IMR-90 (cell line): ENCODE measurements at regions not wholly inside any gene's neighbourhood (a gene's known extent, or its start where the extent isn't known, plus 50 kb on each side); places are given as distances from the start of the nearest gene placed in this dataset.

ENCODE experiments used
- ATAC-seq: fragments of 200-7000 bp; cut with Tn5 transposase; 2 replicates; pipeline ENCODE4 v1.9.1; 2020; ENCODE audit warnings: low read depth, mild to moderate bottlenecking, moderate library complexity
- BruUV-seq: library from RNA; stranded (reverse); fragments of 400-500 nt; replicated peaks from 2 replicates; lab custom pipeline; 2021; lab: Mats Ljungman, UMichigan
- CTCF ChIA-PET: fragments of 300-600 bp; formaldehyde crosslinking; extraction: SDS; loops from one replicate; lab custom pipeline; 2021; ENCODE audit warnings: antibody characterized with exemption; lab: Yijun Ruan, JAX
- POLR2A ChIA-PET: fragments of 300-600 bp; sonication (Branson Sonifier 250); formaldehyde crosslinking; loops from one replicate; lab custom pipeline; 2022; ENCODE audit warnings: antibody characterized with exemption; ENCODE audit not compliant: unreplicated experiment; lab: Charles Lee
- DNase-seq: peaks from one replicate; pipeline ENCODE4 v3.0.0; 2013
- H2AFZ ChIP-seq: replicated peaks from 2 replicates; pipeline ENCODE3; 2013; ENCODE audit warnings: low read length, mild to moderate bottlenecking; ENCODE audit not compliant: poor library complexity
- H2AK5ac ChIP-seq: 2 replicates; pipeline ENCODE4 v1.6.1; 2013; ENCODE audit warnings: low read depth, low read length, inconsistent platforms
- H2AK9ac ChIP-seq: replicated peaks from 2 replicates; pipeline ENCODE3; 2013; ENCODE audit warnings: mild to moderate bottlenecking, low read depth, low read length, moderate library complexity; ENCODE audit not compliant: poor library complexity
- H2BK120ac ChIP-seq: 2 replicates; pipeline ENCODE4 v1.6.1; 2013; ENCODE audit warnings: low read depth, low read length, inconsistent platforms
- H2BK15ac ChIP-seq: 3 replicates; pipeline ENCODE4 v1.6.1; 2013; ENCODE audit warnings: low read depth, low read length, inconsistent platforms
- H2BK20ac ChIP-seq: 2 replicates; pipeline ENCODE4 v1.6.1; 2013; ENCODE audit warnings: low read depth, mild to moderate bottlenecking, inconsistent platforms, low read length, moderate library complexity
- H2BK5ac ChIP-seq: 2 replicates; pipeline ENCODE4 v1.6.1; 2013; ENCODE audit warnings: mild to moderate bottlenecking, low read depth, low read length, inconsistent platforms; ENCODE audit not compliant: poor library complexity, severe bottlenecking
- H3K14ac ChIP-seq: replicated peaks from 2 replicates; pipeline ENCODE4 v1.6.1; 2013; ENCODE audit warnings: low read depth, low read length, inconsistent platforms
- H3K18ac ChIP-seq: 2 replicates; pipeline ENCODE4 v1.6.1; 2013; ENCODE audit warnings: low read depth, low read length, control low read depth
- H3K23ac ChIP-seq: 2 replicates; pipeline ENCODE4 v1.6.1; 2013; ENCODE audit warnings: low read depth, low read length, inconsistent platforms
- H3K27ac ChIP-seq: 2 replicates; pipeline ENCODE4 v1.5.1; 2013; ENCODE audit warnings: mild to moderate bottlenecking, control low read depth, low read length; ENCODE audit not compliant: insufficient read depth
- H3K27me3 ChIP-seq: 2 replicates; pipeline ENCODE4 v1.6.1; 2013; ENCODE audit warnings: low read length; ENCODE audit not compliant: control insufficient read depth, insufficient read depth
- H3K36me3 ChIP-seq: 2 replicates; pipeline ENCODE4 v1.6.1; 2013; ENCODE audit warnings: low read length, mixed read lengths; ENCODE audit not compliant: control insufficient read depth, insufficient read depth
- H3K4ac ChIP-seq: 2 replicates; pipeline ENCODE4 v1.6.1; 2013; ENCODE audit warnings: low read depth, low read length, inconsistent platforms
- H3K4me1 ChIP-seq: 2 replicates; pipeline ENCODE4 v1.6.1; 2013; ENCODE audit warnings: low read length, mixed read lengths; ENCODE audit not compliant: control insufficient read depth, insufficient read depth
- H3K4me2 ChIP-seq: 2 replicates; pipeline ENCODE4 v1.6.1; 2013; ENCODE audit warnings: low read depth, mild to moderate bottlenecking, control low read depth, low read length, moderate library complexity
- H3K4me3 ChIP-seq: 2 replicates; pipeline ENCODE4 v1.5.1; 2013; ENCODE audit warnings: low read depth, mild to moderate bottlenecking, control low read depth, low read length, moderate library complexity; ENCODE audit not compliant: insufficient read depth
- H3K56ac ChIP-seq: 2 replicates; pipeline ENCODE4 v1.6.1; 2013; ENCODE audit warnings: low read length, inconsistent platforms; ENCODE audit not compliant: insufficient read depth; ENCODE audit errors: extremely low read depth
- H3K79me1 ChIP-seq, 2 experiments: 2 replicates each; pipeline ENCODE4 v1.6.1; 2013; ENCODE audit warnings: low read length in 2 of 2, inconsistent platforms in 1 of 2, low read depth in 1 of 2
- H3K9ac ChIP-seq: 2 replicates; pipeline ENCODE4 v1.6.1; 2013; ENCODE audit warnings: low read depth, low read length, control low read depth
- H3K9me1 ChIP-seq: 2 replicates; pipeline ENCODE4 v1.6.1; 2013; ENCODE audit warnings: low read length, inconsistent platforms; ENCODE audit not compliant: insufficient read depth
- H3K9me3 ChIP-seq: 2 replicates; pipeline ENCODE4 v1.6.1; 2013; ENCODE audit warnings: low read length; ENCODE audit not compliant: control insufficient read depth, insufficient read depth
- H4K20me1 ChIP-seq: 2 replicates; pipeline ENCODE4 v1.6.1; 2013; ENCODE audit warnings: low read length, inconsistent platforms; ENCODE audit not compliant: insufficient read depth
- H4K5ac ChIP-seq: 2 replicates; pipeline ENCODE4 v1.6.1; 2013; ENCODE audit warnings: mild to moderate bottlenecking, low read depth, low read length, control low read depth
- H4K8ac ChIP-seq, 2 experiments: 2 replicates each; pipeline ENCODE4 v1.6.1; 2013; ENCODE audit warnings: low read depth in 2 of 2, low read length in 2 of 2, control low read depth in 1 of 2, inconsistent platforms in 1 of 2
- H4K91ac ChIP-seq: 2 replicates; pipeline ENCODE4 v1.6.1; 2013; ENCODE audit warnings: low read depth, low read length, inconsistent platforms; ENCODE audit not compliant: insufficient read depth
- MAZ ChIP-seq: IDR thresholded peaks from 2 replicates; pipeline ENCODE4 v1.6.1; 2012; ENCODE audit warnings: low read depth, mild to moderate bottlenecking, low read length, improper control_type of control experiment, moderate library complexity, borderline replicate concordance
- RCOR1 ChIP-seq: IDR thresholded peaks from 2 replicates; pipeline ENCODE4 v1.6.1; 2012; ENCODE audit warnings: mild to moderate bottlenecking, low read length, improper control_type of control experiment; ENCODE audit not compliant: insufficient replicate concordance
- SMC3 ChIP-seq: fragments of 150-350 bp; IDR thresholded peaks from 2 replicates; pipeline ENCODE4 v1.6.1; 2016; ENCODE audit warnings: low read depth, mild to moderate bottlenecking, antibody characterized with exemption, low read length, moderate library complexity
- WGBS, 2 experiments: methylation state at CpG; one replicate each; pipeline versions ENCODE4 v1.1.5 to v1.1.7; 2013; ENCODE audit warnings: missing lambda C conversion rate in 2 of 2; ENCODE audit not compliant: insufficient read length in 1 of 2; ENCODE audit errors: extremely low coverage in 2 of 2; 5-methylcytosine and 5-hydroxymethylcytosine counted together
- dilution Hi-C: fragments of 300-500 bp; cut with HindIII; formaldehyde crosslinking; loops from one replicate; pipeline ENCODE4 v1.14.3; 2018; ENCODE audit warnings: low sequenced_read_pairs; ENCODE audit not compliant: unreplicated experiment
- in situ Hi-C: fragments of 300-500 bp; cut with MboI; formaldehyde crosslinking; loops from 3 replicates; pipeline ENCODE4 v1.14.3; 2019; ENCODE audit warnings: low sequenced_read_pairs, inconsistent platforms, mixed read lengths
- intact Hi-C: fragments of 100-400 bp; cut with micrococcal nuclease; formaldehyde crosslinking; loops from 2 replicates; pipeline ENCODE4 v1.10.0; 2022

- Histone ChIP-seq H2BK15ac (no peak overlapping the region), H3K18ac (no peak overlapping the region), H2BK5ac (no peak overlapping the region), H2AK5ac (no peak overlapping the region), H2BK20ac (no peak overlapping the region), H3K79me1 (peaks cover 2 to 7% of the 10 kb centered on the region in 2 experiments; a peak in 3 of 4 replicates), H3K27me3 (no peaks in the 10 kb centered on the region), H4K20me1 (no peaks in the 10 kb centered on the region), H3K9me1 (peaks cover 5% of the 10 kb centered on the region; the same call in 1 of the 2 replicates), H3K9ac (no peak overlapping the region), H3K23ac (no peak overlapping the region), H2AK9ac (no peak overlapping the region), H4K91ac (no peak overlapping the region), H3K4me2 (no peak overlapping the region), H2BK120ac (no peak overlapping the region), H4K5ac (no peak overlapping the region), H3K4me1 (peaks cover 2% of the 10 kb centered on the region; the same call in 1 of the 2 replicates), H4K8ac (no peak overlapping the region), H2AFZ (no peak overlapping the region), H3K56ac (no peak overlapping the region), H3K14ac (no peak overlapping the region), H3K4me3 (no peak overlapping the region), H3K27ac (no peak overlapping the region), H3K4ac (no peak overlapping the region), H3K9me3 (no peaks in the 10 kb centered on the region), H3K36me3 (no peaks in the 10 kb centered on the region)
- dilution Hi-C loops (no loop called here), intact Hi-C loops (no loop called here), in situ Hi-C loops (no loop called here)
- CTCF ChIA-PET, result interaction anchor here (1.6 kb wide), 1 partner anchor 452 kb away, joined by 5 read pairs; no protein-coding TSS in a partner anchor
- no TSS peak for BruUV-seq
- DNase-seq (no peak), ATAC-seq (no peak)
- POLR2A ChIA-PET, result no interaction called here
- no CpG with 5 or more reads among the region's 4 CpGs for WGBS, 2 experiments
- TF ChIP-seq RCOR1, result no peak
- TF ChIP-seq SMC3, result no peak
- TF ChIP-seq MAZ, result no peak
Measured at GRCh38 chr6:143562143-143562542, 50.6 kb upstream of the FUCA2 start.
